Left cardiac atrium (tissue), 4 donors: ENCODE measurements at regions not wholly inside any gene's neighbourhood (a gene's known extent, or its start where the extent isn't known, plus 50 kb on each side); places are given as distances from the start of the nearest gene placed in this dataset.

Source experiments
- ATAC-seq, 2 donors: fragments of 200-7000 bp; cut with Tn5 transposase; one replicate each; pipeline ENCODE4 v1.9.1; 2020; ENCODE audit warnings: mild to moderate bottlenecking in 2 of 2, moderate library complexity in 2 of 2
- DNase-seq: peaks from one replicate; pipeline ENCODE4 v3.0.0-alpha.2; 2020
- intact Hi-C, 2 donors: fragments of 100-400 bp; cut with DNase I; formaldehyde crosslinking; loops; one replicate each; pipeline versions ENCODE4 v1.14.1 to v1.15.1; 2022 to 2023
- donor health status: DM: no; HTN: yes; CAD: no.
- donor health status: DM: no; HTN: yes; CAD: no; lungs with severe emphysema.
- donor health status: DM: yes; HTN: yes; CAD: no.
- donor health status: Dilated cardiomyopathy.

DNA sequence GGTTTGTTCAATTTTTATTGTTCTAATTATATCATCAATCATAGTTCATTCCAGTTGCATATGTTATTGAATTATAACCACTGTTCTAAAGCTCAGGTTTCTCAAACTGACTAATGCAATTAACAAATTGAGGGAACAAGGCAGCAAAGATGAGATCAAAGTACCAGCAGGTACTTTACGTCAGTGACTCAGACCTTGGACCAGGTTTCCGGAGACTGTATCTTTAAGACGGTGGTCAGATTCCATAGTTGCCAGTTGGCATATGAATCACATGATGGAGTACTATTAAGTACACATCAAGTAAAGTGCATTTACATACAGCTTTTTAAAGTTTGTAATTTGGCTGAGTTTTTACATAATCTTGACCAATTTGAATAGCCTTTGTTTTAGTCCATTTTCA, 583.6 kb upstream of the ROBO2 start:
- no peak for ATAC-seq
- intact Hi-C loops = no loop called here
- no peak for DNase-seq

- DNase-seq (no peak), ATAC-seq (no peak)
- intact Hi-C loops = no loop called here
Measured at GRCh38 chr3:76463501-76463900, 576.4 kb upstream of the ROBO2 start.

DNA sequence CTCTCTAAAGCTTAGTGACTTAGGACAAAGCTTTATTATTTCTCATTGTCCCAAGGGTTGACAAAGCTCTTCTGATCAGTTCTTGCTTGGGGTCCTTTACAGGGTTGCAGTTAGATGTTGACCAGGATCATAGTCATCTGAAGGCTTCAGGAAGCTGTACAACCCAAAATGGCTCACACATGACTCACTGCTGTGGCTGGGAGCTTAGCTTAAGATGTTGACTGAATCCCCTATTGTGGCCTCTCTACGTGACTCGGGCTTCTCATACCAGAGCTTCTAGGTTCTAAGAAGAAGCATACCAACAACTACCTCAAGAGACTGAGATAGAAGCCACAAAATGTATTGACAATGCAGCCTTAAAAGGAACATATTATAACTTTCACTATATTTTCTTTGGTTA, 569.6 kb upstream of the ROBO2 start:
- DNase-seq (no peak), ATAC-seq (no peak)
- intact Hi-C loops = no loop called here

- DNase-seq (no peak), ATAC-seq (no peak)
- intact Hi-C loops = no loop called here
Measured at GRCh38 chr3:76474632-76475031, 565.3 kb upstream of the ROBO2 start.

GRCh38 chr3:76479161-76479650, 560.7 kb upstream of the ROBO2 start:
- intact Hi-C loops = no loop called here
- DNase-seq = no peak
- no peak for ATAC-seq

GRCh38 chr3:76482510-76482909, 557.4 kb upstream of the ROBO2 start:
- ATAC-seq = no peak
- intact Hi-C loops = no loop called here
- no peak for DNase-seq

DNA sequence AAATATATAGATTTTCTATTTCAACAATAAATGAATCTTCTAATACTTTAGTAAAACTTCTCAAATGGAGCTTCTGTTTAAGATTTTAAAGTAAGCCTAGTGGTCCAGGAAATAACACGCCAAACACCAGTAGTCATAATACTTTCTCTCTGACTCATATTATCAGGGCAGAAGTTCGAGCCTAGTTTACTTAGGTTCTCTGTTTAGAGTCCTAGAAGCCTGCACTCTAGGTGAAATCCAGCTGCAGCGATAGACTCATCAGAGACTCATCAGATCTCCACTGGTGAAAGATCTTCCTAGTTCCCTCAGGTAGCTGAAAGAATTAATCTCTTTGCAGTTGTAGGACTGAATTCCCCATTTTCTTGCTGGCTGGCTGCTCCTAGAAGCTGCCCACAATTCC, 552.5 kb upstream of the ROBO2 start:
- intact Hi-C loops = no loop called here
- ATAC-seq (no peak), DNase-seq (no peak)

DNA sequence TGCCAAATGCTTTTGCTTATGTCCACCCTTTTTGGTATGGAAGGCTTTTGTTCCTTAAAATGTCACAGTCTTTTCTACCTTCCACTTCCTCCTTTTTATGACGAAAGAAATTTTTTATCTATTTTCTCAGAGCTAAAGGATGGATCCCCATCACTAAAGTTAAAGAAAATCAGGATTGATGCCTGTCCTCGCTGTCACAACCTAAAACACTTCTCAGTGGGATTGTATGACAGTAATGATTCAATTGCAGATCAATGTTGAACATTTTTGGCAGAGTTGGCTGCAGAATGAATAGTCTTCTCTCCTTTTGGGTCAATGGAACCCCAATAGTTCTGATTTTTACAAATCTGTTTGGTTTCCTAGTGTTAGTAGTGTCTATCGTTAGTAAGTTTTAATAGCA, 549.8 kb upstream of the ROBO2 start:
- ATAC-seq = no peak
- intact Hi-C loops = no loop called here
- DNase-seq = no peak

- DNase-seq (no peak), ATAC-seq (no peak)
- intact Hi-C loops = no loop called here
Measured at GRCh38 chr3:76495216-76495615, 544.7 kb upstream of the ROBO2 start.

DNA sequence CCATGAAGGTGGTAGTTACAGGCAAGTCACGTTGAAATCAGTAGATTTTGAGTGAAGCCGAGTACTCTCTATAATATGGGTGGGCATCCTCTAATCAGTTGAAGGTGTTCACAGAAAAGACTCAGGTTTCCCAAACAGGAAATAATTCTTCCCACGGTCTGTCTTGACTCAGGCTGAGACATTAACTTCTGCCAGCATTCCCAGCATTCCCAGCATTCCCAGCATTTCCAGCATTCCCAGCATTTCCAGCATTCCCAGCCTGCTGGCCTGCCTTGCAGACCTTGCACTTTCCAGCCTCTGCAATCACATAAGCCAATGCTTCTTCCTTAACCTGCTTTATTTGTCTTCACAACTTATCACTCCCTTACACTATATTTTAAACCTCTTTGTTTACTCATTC, 542.3 kb upstream of the ROBO2 start:
- intact Hi-C loops = no loop called here
- ATAC-seq (no peak), DNase-seq (no peak)

- DNase-seq (no peak), ATAC-seq (no peak)
- intact Hi-C loops = no loop called here
Measured at GRCh38 chr3:76500746-76501275, 539.1 kb upstream of the ROBO2 start.

- DNase-seq = no peak
- intact Hi-C loops = no loop called here
- no peak for ATAC-seq
Measured at GRCh38 chr3:76501315-76501714, 538.6 kb upstream of the ROBO2 start.

- ATAC-seq = no peak
- intact Hi-C loops = no loop called here
- no peak for DNase-seq
Measured at GRCh38 chr3:76502076-76502475, 537.8 kb upstream of the ROBO2 start.

- intact Hi-C loops = no loop called here
- ATAC-seq (no peak), DNase-seq (no peak)
Measured at GRCh38 chr3:76505202-76505845, 534.6 kb upstream of the ROBO2 start.

DNA sequence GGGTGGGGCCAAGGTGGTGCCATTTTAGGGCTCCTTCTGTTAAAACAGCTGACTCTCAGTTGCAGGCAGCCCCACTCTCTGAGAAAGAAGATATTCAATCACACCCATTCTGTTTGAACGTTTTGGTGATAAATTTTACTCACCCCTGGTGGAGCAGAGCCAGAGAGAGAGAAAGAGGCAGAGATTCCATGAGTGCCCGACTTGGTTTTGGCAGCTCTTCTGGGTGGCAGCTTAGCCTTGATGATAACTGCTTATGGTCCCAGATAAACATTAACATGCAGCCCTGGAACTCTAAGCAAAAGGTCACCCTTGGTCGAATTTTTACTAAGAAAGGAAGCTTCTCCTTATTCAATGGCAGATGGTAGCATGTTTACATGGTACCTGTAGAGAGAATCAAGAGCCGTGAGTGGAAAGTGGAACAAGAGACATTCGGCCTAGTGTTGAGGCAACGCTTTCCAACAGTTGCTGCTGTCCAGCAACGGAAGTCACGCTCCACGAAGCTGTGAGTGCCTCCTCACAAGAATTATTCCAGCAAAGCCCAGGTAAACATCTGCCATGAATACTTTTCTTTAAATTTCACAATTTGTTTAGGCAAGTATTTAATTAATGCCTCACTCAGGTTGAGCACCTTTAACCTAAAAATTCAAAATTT, 530.6 kb upstream of the ROBO2 start:
- DNase-seq = no peak
- intact Hi-C loops = no loop called here
- peak; percentile 81 to 90 for ATAC-seq

DNA sequence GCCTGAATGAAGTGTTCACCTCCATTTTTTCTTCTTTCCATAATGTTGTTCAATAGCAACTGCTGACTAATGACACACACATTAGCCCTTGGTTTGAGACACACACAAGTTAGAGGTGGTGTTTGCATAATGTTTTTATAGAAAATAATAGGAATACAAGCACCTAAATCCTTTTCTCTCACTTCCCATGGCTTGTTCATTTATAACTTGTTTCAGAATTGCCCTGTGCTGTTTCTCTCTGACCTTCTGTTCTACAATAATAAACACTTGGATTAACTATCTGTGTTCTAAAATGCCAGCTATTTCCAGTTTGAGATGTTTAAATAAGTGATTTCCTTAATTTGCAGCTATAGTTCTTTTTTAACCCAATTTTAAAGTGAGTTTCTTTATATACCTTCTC, 525.1 kb upstream of the ROBO2 start:
- ATAC-seq (no peak), DNase-seq (no peak)
- intact Hi-C loops = no loop called here

DNA sequence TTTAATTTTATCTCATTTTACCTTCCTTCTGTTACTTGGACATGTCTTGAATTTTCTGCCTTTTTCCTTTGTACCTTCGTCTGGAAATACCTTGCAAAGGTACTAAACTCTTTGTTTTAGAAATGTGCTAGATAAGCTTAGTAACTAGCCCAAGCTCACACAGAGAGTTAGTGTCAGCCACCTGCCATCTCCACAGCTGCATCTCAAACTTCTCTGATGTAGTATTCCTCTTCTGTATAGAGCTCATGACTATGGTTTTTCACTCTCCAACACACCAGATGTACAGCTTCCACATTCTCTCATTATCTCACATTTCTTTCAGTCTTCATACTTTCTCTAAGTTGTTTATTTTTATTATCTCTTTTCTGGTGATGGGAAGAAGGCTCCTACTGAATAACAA, 516.6 kb upstream of the ROBO2 start:
- no peak for ATAC-seq
- DNase-seq = no peak
- intact Hi-C loops = no loop called here

- no peak for DNase-seq
Measured at GRCh38 chr3:76525726-76526125, 514.2 kb upstream of the ROBO2 start.

DNA sequence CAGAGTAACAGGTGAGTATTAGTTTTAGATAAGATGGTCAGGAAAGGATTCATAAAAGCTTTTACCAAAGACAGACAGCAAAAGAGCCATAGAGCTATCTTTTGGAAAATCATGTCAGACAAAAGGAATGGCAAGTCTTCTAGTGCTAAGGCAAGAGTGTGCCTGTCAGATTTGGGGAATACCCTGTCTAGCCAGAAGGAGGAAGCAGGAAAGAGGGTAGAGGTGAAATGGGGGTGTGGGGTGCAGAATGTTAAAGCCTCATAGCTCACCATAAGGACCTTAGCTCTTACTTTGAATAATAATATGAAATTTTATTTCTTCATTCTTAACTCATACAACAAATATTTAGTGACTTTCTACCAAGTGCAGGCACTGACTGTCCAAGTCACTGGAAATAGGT, 512.1 kb upstream of the ROBO2 start:
- intact Hi-C loops = no loop called here
- ATAC-seq = no peak
- DNase-seq = no peak

More at GRCh38 chr3:76525726-76526125, 514.2 kb upstream of the ROBO2 start:
- ATAC-seq = no peak
- intact Hi-C loops = no loop called here

DNA sequence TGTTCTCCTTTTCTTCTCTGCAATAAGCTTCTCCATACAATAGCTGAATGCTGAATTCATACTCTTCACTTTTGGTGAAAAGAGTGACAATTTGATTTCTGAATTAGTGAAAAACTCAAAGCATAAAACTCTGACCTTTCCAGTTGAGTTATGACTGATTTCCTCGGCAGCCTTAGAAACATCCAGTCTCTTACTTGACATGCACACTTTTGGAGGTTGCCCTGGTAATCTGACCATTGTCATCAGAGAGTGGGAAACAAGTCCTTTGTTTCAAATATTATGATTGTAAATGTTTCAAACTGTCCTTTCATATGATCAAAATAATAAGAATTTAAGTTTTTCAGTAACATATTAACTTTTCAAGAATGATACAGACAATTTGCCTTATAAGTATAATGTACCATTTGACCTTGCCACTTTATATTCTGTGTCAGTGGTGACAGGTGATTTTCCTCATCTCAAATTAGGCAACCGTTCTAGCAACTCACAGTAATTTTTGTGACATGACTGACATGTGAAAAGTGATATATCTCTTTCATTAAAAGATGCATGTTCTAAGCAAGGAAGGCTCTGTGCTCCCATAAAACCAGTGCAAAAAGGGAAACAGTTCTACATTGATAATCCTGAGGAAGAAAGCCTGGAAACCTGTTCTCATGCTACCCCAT, 507.6 kb upstream of the ROBO2 start:
- DNase-seq (no peak), ATAC-seq (no peak)
- intact Hi-C loops = no loop called here
